ENCODE measurements at regions not wholly inside any gene's neighbourhood (a gene's known extent, or its start where the extent isn't known, plus 50 kb on each side); places are given as distances from the start of the nearest gene placed in this dataset.

DNA sequence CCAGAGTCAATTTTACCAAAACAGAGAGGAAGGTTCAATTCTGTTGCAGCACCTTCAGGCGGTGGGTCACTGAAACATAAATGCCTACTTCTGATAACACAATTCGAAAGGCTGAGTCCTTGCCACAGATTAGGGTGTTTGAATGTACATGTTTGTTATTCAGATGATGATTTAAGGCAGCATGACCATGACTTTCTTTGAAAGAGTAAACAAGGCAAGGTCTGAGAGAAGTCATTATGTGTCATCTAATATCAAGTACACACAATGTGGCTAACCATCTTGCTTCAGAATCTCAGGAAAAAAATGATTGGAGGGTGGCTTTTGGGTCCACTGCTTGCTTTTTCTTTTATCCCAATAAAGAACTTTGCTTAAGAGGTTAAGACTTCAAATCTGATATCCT lies 457.5 kb downstream of the TAF11L14 start:
- Histone ChIP-seq H3K9me3 (no peaks in the 10 kb centered on the region), H3K4me3 (no peak overlapping the region), H3K27ac (no peak overlapping the region), H3K27me3 (no peaks in the 10 kb centered on the region), H3K4me1 (no peaks in the 10 kb centered on the region), H3K36me3 (no peaks in the 10 kb centered on the region)
- DNase-seq (ENCODE audit: low spot score in 2 of 2), result no peak
- intact Hi-C loops (cut with DNase I), result no loop called here
- no peak for TF ChIP-seq CTCF (IDR thresholded peaks at IDR 0.05)

GRCh38 chr5:18095061-18095460 lies 460.8 kb downstream of the TAF11L14 start:
- DNase-seq (ENCODE audit: low spot score in 2 of 2), result no peak
- intact Hi-C loops (cut with DNase I), result no loop called here
- Histone ChIP-seq H3K27ac (no peak overlapping the region), H3K27me3 (no peaks in the 10 kb centered on the region), H3K36me3 (no peaks in the 10 kb centered on the region), H3K9me3 (no peaks in the 10 kb centered on the region), H3K4me3 (no peak overlapping the region), H3K4me1 (no peaks in the 10 kb centered on the region)
- TF ChIP-seq CTCF (IDR thresholded peaks at IDR 0.05), result no peak

- no peaks in the 10 kb centered on the region for H3K4me1 ChIP-seq
- no peaks in the 10 kb centered on the region for H3K9me3 ChIP-seq
- H3K36me3 ChIP-seq, result no peaks in the 10 kb centered on the region
- no peak overlapping the region for H3K4me3 ChIP-seq
- no peak overlapping the region for H3K27ac ChIP-seq
- no peaks in the 10 kb centered on the region for H3K27me3 ChIP-seq
- no peak for TF ChIP-seq CTCF (IDR thresholded peaks at IDR 0.05)
- DNase-seq (ENCODE audit: low spot score in 2 of 2), result no peak
- intact Hi-C loops (cut with DNase I), result no loop called here
Measured at GRCh38 chr5:18097817-18098216, 463.6 kb downstream of the TAF11L14 start.

DNA sequence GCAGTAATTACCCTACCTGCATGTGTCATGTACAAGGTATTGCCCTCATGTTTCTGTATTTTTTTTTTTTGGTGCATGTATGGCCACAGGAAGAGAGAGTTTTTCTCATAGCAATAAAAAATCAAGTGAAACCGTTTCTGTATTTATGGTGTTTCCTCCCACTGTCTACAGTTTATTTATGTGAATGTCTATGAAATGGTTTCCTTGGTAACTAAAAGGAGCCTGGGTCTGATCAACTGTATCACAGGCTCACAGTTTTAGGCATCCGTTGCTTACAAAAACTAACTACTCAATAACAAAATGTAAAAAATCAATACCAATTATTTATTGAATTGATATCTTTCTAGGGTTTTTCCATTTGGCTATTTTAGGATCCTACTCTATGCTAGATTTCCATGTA lies 464.4 kb downstream of the TAF11L14 start:
- H3K27ac ChIP-seq, result no peak overlapping the region
- no peak for TF ChIP-seq CTCF (IDR thresholded peaks at IDR 0.05)
- no peaks in the 10 kb centered on the region for H3K4me1 ChIP-seq
- intact Hi-C loops (cut with DNase I), result no loop called here
- H3K4me3 ChIP-seq, result no peak overlapping the region
- no peaks in the 10 kb centered on the region for H3K9me3 ChIP-seq
- no peaks in the 10 kb centered on the region for H3K27me3 ChIP-seq
- no peaks in the 10 kb centered on the region for H3K36me3 ChIP-seq
- DNase-seq (ENCODE audit: low spot score in 2 of 2), result no peak

DNA sequence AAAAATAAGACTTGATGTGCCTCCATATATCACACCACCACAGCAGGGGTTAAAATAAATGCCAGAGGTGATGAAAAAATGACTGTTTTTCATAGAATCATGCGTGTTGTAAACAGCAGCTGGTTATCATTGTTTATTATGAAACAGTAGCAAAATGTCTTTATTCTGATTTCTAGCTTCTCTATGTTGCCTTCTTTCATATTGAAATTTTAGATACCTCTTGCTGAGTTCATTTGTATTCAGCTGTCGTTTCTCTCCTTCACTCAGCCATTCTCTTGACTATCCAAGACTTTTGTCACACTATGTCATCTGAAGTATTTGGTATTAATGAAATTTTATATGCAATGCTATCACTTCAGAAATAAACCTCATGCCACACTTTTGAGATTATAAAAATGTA lies 465.0 kb downstream of the TAF11L14 start:
- no peaks in the 10 kb centered on the region for H3K27me3 ChIP-seq
- intact Hi-C loops (cut with DNase I), result no loop called here
- DNase-seq (ENCODE audit: low spot score in 2 of 2), result no peak
- no peak overlapping the region for H3K4me3 ChIP-seq
- TF ChIP-seq CTCF (IDR thresholded peaks at IDR 0.05), result no peak
- H3K27ac ChIP-seq, result no peak overlapping the region
- H3K9me3 ChIP-seq, result no peaks in the 10 kb centered on the region
- no peaks in the 10 kb centered on the region for H3K36me3 ChIP-seq
- no peaks in the 10 kb centered on the region for H3K4me1 ChIP-seq

DNA sequence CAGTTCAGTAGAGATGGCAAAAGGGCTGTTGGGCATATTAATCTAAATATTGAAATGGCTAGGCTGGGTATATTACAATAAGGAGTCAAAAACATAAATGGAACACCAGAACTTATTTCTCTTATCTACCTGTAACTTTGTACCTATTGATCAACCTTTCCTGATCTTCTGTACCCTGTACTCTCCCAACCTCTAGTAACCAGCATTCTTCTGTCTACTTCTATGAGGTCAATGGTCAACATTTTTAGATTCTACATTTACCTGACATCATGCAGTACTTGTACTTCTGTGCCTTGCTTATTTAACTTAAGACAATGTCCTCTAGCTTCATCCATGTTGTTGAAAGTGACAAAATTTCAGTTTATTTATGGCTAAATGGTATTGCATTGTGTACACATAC lies 467.3 kb downstream of the TAF11L14 start:
- H3K36me3 ChIP-seq, result no peaks in the 10 kb centered on the region
- H3K4me1 ChIP-seq, result no peaks in the 10 kb centered on the region
- no peaks in the 10 kb centered on the region for H3K27me3 ChIP-seq
- no peak overlapping the region for H3K4me3 ChIP-seq
- TF ChIP-seq CTCF (IDR thresholded peaks at IDR 0.05), result no peak
- DNase-seq (ENCODE audit: low spot score in 2 of 2), result no peak
- no peak overlapping the region for H3K27ac ChIP-seq
- no peaks in the 10 kb centered on the region for H3K9me3 ChIP-seq
- intact Hi-C loops (cut with DNase I), result no loop called here
